ENCODE measurements at regions not wholly inside any gene's neighbourhood (a gene's known extent, or its start where the extent isn't known, plus 50 kb on each side); places are given as distances from the start of the nearest gene placed in this dataset.
"Not testable (repeated sequence)": the region's sequence is repeated elsewhere in the genome, so short reads cannot be mapped to it uniquely, and the experiment has no call there.

DNA sequence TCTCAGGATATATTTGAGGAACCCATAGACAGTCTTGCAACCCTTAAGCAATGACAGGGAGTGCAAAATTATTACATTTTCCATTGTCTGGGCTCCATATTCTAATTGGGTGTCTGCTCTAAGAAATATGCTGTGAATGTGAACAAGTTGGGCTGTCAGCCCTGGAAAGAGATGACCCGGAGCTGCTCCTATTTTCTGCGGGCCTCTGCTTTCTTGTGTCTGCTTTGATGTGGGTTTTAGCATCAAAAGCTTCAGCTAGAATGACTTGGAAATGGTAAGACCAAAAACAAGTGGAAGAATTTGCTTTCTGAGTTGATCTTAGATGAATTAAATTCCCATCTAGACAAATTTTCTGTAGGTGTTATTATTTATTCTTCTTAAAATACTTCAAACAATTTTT lies 343.6 kb upstream of the IGFBP3 start:
- intact Hi-C loops (cut with micrococcal nuclease) = no loop called here
- no peak for DNase-seq (ENCODE audit: unreplicated experiment)
- no peaks in the 10 kb centered on the region for H3K4me1 Mint-ChIP-seq (ENCODE audit: insufficient read depth, unreplicated experiment)
- BruUV-seq (replicated peaks) = no TSS peak
- peaks cover 7% of the 10 kb centered on the region for H3K9me3 Mint-ChIP-seq (ENCODE audit: unreplicated experiment)
- no peak overlapping the region for H3K27ac Mint-ChIP-seq (ENCODE audit: low read depth, unreplicated experiment)
- TF ChIP-seq, protein P1, sequence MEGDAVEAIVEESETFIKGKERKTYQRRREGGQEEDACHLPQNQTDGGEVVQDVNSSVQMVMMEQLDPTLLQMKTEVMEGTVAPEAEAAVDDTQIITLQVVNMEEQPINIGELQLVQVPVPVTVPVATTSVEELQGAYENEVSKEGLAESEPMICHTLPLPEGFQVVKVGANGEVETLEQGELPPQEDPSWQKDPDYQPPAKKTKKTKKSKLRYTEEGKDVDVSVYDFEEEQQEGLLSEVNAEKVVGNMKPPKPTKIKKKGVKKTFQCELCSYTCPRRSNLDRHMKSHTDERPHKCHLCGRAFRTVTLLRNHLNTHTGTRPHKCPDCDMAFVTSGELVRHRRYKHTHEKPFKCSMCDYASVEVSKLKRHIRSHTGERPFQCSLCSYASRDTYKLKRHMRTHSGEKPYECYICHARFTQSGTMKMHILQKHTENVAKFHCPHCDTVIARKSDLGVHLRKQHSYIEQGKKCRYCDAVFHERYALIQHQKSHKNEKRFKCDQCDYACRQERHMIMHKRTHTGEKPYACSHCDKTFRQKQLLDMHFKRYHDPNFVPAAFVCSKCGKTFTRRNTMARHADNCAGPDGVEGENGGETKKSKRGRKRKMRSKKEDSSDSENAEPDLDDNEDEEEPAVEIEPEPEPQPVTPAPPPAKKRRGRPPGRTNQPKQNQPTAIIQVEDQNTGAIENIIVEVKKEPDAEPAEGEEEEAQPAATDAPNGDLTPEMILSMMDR (IDR thresholded peaks at IDR 0.05; ENCODE audit: unreplicated experiment) = no peak
- H3K27me3 Mint-ChIP-seq (ENCODE audit: insufficient read depth, unreplicated experiment) = no peaks in the 10 kb centered on the region
- no peak overlapping the region for H3K4me3 Mint-ChIP-seq (ENCODE audit: unreplicated experiment)
- H3K36me3 Mint-ChIP-seq (ENCODE audit: insufficient read depth, unreplicated experiment) = no peaks in the 10 kb centered on the region
- CTCF ChIA-PET = no interaction called here
- POLR2A ChIA-PET = no interaction called here

DNA sequence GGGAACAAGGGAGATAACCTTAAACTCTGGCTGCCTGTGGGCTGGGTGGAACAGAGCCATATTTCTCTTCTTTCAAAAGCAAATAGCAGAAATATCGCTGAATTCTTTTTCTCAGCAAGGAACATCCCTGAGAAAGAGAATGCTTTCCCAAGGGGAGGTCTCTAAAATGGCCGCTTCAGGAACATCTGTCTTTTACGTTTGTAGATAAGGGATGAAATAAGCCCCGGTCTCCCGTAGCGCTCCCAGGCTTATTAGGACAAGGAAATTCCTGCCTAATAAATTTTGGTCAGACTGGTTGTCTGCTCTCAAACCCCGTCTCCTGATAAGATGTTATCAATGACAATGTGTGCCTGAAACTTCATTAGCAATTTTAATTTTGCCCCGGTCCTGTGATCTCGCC lies 340.6 kb upstream of the IGFBP3 start:
- peaks cover 14% of the 10 kb centered on the region for H3K4me1 Mint-ChIP-seq (ENCODE audit: insufficient read depth, unreplicated experiment)
- intact Hi-C loops (cut with micrococcal nuclease); BruUV-seq (replicated peaks); H3K27ac Mint-ChIP-seq (ENCODE audit: low read depth, unreplicated experiment); H3K27me3 Mint-ChIP-seq (ENCODE audit: insufficient read depth, unreplicated experiment); DNase-seq (ENCODE audit: unreplicated experiment); H3K9me3 Mint-ChIP-seq (ENCODE audit: unreplicated experiment); POLR2A ChIA-PET; CTCF ChIA-PET; H3K4me3 Mint-ChIP-seq (ENCODE audit: unreplicated experiment); H3K36me3 Mint-ChIP-seq (ENCODE audit: insufficient read depth, unreplicated experiment): not testable (repeated sequence)

GRCh38 chr7:46259947-46260346 lies 338.9 kb upstream of the IGFBP3 start:
- peaks cover 7% of the 10 kb centered on the region for H3K9me3 Mint-ChIP-seq (ENCODE audit: unreplicated experiment)
- TF ChIP-seq, protein P1 (IDR thresholded peaks at IDR 0.05; ENCODE audit: unreplicated experiment) = no peak
- peaks cover 14% of the 10 kb centered on the region for H3K4me1 Mint-ChIP-seq (ENCODE audit: insufficient read depth, unreplicated experiment)
- BruUV-seq (replicated peaks) = no TSS peak
- ChIA-PET POLR2A (interaction anchor here (0.8 to 1.0 kb wide), 2 partner anchors 27 to 98 kb away, joined by 4 read pairs; no protein-coding TSS in a partner anchor), CTCF (interaction anchor here (0.6 to 1.1 kb wide), 4 partner anchors 26 to 144 kb away, joined by 3 to 6 read pairs (median 4); no protein-coding TSS in a partner anchor)
- no peak overlapping the region for H3K4me3 Mint-ChIP-seq (ENCODE audit: unreplicated experiment)
- no peaks in the 10 kb centered on the region for H3K27me3 Mint-ChIP-seq (ENCODE audit: insufficient read depth, unreplicated experiment)
- H3K36me3 Mint-ChIP-seq (ENCODE audit: insufficient read depth, unreplicated experiment) = no peaks in the 10 kb centered on the region
- H3K27ac Mint-ChIP-seq (ENCODE audit: low read depth, unreplicated experiment) = no peak overlapping the region
- DNase-seq (ENCODE audit: unreplicated experiment) = no peak
- intact Hi-C loops (cut with micrococcal nuclease) = loop anchor here (2.0 to 10.0 kb wide), 2 partner anchors 95 to 335 kb away; no protein-coding TSS in a partner anchor

DNA sequence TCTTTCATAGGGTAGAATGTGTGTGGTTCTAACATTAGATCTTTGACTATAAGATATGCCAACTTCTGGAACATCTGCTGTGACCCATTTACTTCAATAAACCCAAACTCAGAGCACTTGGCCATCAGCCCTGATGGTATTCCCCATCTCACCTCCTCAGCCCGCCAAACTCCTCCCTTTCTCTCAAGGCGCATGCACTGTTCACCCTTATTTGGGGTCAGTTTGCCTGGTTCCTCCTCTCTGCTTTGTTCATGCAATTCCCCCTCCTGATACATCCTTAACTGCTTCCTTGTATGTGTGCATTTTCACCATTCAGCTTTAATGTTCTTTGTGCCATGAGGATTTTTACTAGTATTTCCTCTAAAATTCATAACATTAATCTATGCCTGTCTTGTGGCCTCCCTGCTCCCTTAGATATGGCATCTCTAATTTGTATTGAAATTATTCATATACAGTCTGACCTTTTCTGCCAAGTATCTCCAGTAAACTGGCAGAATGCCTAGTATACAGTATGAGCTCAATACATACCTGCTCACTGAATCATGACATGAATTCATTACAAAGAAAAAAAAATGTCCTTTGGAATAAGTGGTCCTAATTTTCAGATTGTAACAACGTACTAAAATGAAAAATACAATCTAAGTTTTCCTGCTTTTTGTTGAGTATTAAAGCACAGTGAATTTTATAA lies 336.8 kb upstream of the IGFBP3 start:
- ChIA-PET CTCF (interaction anchor here (1.2 kb wide), 1 partner anchor 335 kb away, joined by 3 read pairs; no protein-coding TSS in a partner anchor), POLR2A (interaction anchor here (0.7 to 0.9 kb wide), 2 partner anchors 33 to 89 kb away, joined by 3 to 4 read pairs; no protein-coding TSS in a partner anchor)
- Mint-ChIP-seq H3K4me3 (ENCODE audit: unreplicated experiment) (no peak overlapping the region), H3K36me3 (ENCODE audit: insufficient read depth, unreplicated experiment) (no peaks in the 10 kb centered on the region), H3K4me1 (ENCODE audit: insufficient read depth, unreplicated experiment) (peaks cover 20% of the 10 kb centered on the region), H3K27me3 (ENCODE audit: insufficient read depth, unreplicated experiment) (no peaks in the 10 kb centered on the region), H3K9me3 (ENCODE audit: unreplicated experiment) (peaks cover 7% of the 10 kb centered on the region), H3K27ac (ENCODE audit: low read depth, unreplicated experiment) (peak overlapping the region; percentile 18)
- intact Hi-C loops (cut with micrococcal nuclease) = loop anchor here (2.0 to 10.0 kb wide), 2 partner anchors 93 to 333 kb away; no protein-coding TSS in a partner anchor
- TF ChIP-seq, protein P1 (IDR thresholded peaks at IDR 0.05; ENCODE audit: unreplicated experiment) = no peak
- BruUV-seq (replicated peaks) = no TSS peak
- DNase-seq (ENCODE audit: unreplicated experiment) = peak; percentile 79
